ENCODE measurements at regions not wholly inside any gene's neighbourhood (a gene's known extent, or its start where the extent isn't known, plus 50 kb on each side); places are given as distances from the start of the nearest gene placed in this dataset.

DNA sequence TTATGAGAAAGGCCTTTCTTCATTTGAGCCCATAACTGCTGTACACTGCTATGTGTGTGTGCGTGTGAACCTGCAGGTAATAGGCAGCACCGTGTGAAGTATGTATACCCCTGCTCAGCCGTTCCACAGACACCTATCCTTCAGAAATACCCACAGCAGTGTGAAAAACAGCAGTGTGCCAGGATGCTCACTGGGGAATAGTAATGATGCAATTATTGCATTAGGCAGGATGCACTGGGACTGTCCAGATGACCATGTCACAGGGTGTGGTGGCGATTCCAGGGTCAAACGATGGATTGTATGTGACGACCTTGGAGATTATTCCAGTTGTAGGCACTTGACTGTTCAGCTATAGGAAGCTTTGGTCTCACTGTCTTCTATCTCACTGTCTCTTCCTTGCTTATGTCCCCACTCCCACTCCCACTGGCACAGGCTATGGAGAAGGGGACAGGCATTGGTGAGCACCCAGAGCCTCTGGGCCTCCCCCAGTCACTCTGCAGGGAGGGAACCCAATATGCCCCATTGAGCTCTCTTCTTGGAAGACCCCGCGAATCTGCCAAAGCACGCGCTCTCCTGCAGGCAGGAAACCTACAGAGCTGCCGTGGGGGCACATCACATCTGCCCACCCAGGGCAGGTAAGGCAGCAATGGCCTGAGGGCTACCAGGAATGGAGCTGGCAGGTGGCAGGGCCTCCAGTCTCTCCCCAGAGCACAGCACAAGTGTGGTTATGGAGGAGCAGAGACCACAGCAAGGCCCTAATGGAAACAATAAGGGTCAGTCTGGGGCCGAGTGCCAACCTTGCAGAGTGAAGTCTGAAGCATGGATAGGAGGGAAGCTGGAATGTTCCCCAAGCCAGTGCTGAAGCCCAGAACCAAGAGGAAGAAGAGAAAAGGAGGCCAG is 518.9 kb upstream of the RAB6C start:
- CTCF ChIA-PET: no interaction called here

DNA sequence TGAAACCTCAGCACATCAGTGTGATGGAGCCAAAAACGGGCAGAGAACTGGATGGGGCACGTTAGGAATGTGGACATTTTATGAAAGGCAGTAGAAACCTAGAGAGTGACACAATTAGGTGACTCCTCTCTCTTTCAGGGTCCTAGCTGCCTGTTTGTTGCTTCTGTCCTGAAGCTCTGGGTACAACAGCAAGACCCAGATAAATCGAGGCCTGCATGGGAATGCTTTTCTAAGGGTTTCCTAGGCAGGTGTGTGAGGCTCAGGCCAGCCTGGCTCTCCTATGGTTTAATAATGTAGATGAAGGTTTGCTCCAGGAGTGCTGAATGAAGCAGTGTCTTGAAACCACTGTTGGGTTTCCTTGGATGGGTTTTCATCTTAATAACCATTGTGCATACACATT is 517.1 kb upstream of the RAB6C start:
- ChIA-PET POLR2A (ENCODE audit: unreplicated experiment) (no interaction called here), CTCF (no interaction called here)
- Histone ChIP-seq H3K27ac (ENCODE audit: low read length) (no peak overlapping the region), H3K79me2 (ENCODE audit: low read length) (no peaks in the 10 kb centered on the region), H3K27me3 (ENCODE audit: low read length) (no peaks in the 10 kb centered on the region), H3K4me3 (ENCODE audit: low read length) (no peak overlapping the region), H3K9me3 (ENCODE audit: low read length) (no peaks in the 10 kb centered on the region), H3K9ac (ENCODE audit: low read length) (no peak overlapping the region), H3K4me2 (ENCODE audit: low read length) (no peak overlapping the region), H2AFZ (ENCODE audit: low read length) (no peak overlapping the region), H3K4me1 (ENCODE audit: insufficient read depth, low read length) (no peaks in the 10 kb centered on the region), H3K36me3 (ENCODE audit: low read depth, low read length) (no peaks in the 10 kb centered on the region), H4K20me1 (ENCODE audit: low read length) (no peaks in the 10 kb centered on the region), H3F3A (ENCODE audit: low read length, unreplicated experiment) (no peaks in the 10 kb centered on the region), H3K9me2 (replicated peaks; ENCODE audit: low read length) (no peaks in the 10 kb centered on the region)
- no TSS peak for BruUV-seq (replicated peaks)
- ATAC-seq (no peak), DNase-seq (no peak)
- TF ChIP-seq, protein P1, sequence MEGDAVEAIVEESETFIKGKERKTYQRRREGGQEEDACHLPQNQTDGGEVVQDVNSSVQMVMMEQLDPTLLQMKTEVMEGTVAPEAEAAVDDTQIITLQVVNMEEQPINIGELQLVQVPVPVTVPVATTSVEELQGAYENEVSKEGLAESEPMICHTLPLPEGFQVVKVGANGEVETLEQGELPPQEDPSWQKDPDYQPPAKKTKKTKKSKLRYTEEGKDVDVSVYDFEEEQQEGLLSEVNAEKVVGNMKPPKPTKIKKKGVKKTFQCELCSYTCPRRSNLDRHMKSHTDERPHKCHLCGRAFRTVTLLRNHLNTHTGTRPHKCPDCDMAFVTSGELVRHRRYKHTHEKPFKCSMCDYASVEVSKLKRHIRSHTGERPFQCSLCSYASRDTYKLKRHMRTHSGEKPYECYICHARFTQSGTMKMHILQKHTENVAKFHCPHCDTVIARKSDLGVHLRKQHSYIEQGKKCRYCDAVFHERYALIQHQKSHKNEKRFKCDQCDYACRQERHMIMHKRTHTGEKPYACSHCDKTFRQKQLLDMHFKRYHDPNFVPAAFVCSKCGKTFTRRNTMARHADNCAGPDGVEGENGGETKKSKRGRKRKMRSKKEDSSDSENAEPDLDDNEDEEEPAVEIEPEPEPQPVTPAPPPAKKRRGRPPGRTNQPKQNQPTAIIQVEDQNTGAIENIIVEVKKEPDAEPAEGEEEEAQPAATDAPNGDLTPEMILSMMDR (conservative IDR thresholded peaks at IDR 0.05; ENCODE audit: low read depth, low read length): no peak
- no peak for TF ChIP-seq EZH2phosphoT487 (IDR thresholded peaks at IDR 0.05; ENCODE audit: borderline replicate concordance, low read length)
- TF ChIP-seq EZH2 (IDR thresholded peaks at IDR 0.05; ENCODE audit: low read length, unreplicated experiment): no peak
- intact Hi-C loops (cut with micrococcal nuclease): no loop called here

More for the DNA sequence above, 518.9 kb upstream of the RAB6C start:
- H3K9me2 ChIP-seq (replicated peaks; ENCODE audit: low read length): no peaks in the 10 kb centered on the region
- no peaks in the 10 kb centered on the region for H4K20me1 ChIP-seq (ENCODE audit: low read length)
- no peak overlapping the region for H3K9ac ChIP-seq (ENCODE audit: low read length)
- H3K4me1 ChIP-seq (ENCODE audit: insufficient read depth, low read length): no peaks in the 10 kb centered on the region
- intact Hi-C loops (cut with micrococcal nuclease): no loop called here
- peaks cover 3% of the 10 kb centered on the region; the same call in 1 of the 2 replicates for H3K9me3 ChIP-seq (ENCODE audit: low read length)
- TF ChIP-seq, protein P1 (conservative IDR thresholded peaks at IDR 0.05; ENCODE audit: low read depth, low read length): no peak
- TF ChIP-seq EZH2 (IDR thresholded peaks at IDR 0.05; ENCODE audit: low read length, unreplicated experiment) (no peak), EZH2phosphoT487 (IDR thresholded peaks at IDR 0.05; ENCODE audit: borderline replicate concordance, low read length) (no peak)
- no TSS peak for BruUV-seq (replicated peaks)
- H3F3A ChIP-seq (ENCODE audit: low read length, unreplicated experiment): no peaks in the 10 kb centered on the region
- H3K36me3 ChIP-seq (ENCODE audit: low read depth, low read length): no peaks in the 10 kb centered on the region
- DNase-seq (no peak), ATAC-seq (no peak)
- no peak overlapping the region for H3K4me3 ChIP-seq (ENCODE audit: low read length)
- no peak overlapping the region for H3K27ac ChIP-seq (ENCODE audit: low read length)
- no peaks in the 10 kb centered on the region for H3K27me3 ChIP-seq (ENCODE audit: low read length)
- POLR2A ChIA-PET (ENCODE audit: unreplicated experiment): no interaction called here
- no peaks in the 10 kb centered on the region for H3K79me2 ChIP-seq (ENCODE audit: low read length)
- H3K4me2 ChIP-seq (ENCODE audit: low read length): no peak overlapping the region
- H2AFZ ChIP-seq (ENCODE audit: low read length): no peak overlapping the region

DNA sequence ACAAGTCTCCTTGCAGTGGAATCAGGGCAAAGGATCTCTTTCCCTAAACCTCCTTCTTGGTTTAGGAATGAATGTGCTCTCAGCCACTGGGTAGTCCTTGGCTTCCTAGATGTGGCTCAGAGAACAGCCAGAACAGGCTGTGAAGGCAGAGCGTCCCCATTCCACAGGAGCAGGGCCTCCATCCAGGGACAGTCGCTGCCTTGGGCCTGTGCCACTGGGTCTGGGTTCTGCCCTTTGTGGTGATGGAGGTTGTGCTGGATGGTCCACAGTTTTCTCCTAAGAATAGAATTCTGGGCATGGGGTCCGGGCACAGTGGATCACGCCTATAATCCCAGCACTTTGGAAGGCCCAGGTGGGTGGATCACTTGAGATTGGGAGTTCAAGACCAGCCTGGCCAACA is 516.5 kb upstream of the RAB6C start:
- intact Hi-C loops (cut with micrococcal nuclease): no loop called here
- H3K9me2 ChIP-seq (replicated peaks; ENCODE audit: low read length): no peaks in the 10 kb centered on the region
- H3K9me3 ChIP-seq (ENCODE audit: low read length): no peaks in the 10 kb centered on the region
- no peak overlapping the region for H3K27ac ChIP-seq (ENCODE audit: low read length)
- ChIA-PET POLR2A (ENCODE audit: unreplicated experiment) (no interaction called here), CTCF (no interaction called here)
- no peak overlapping the region for H3K9ac ChIP-seq (ENCODE audit: low read length)
- H4K20me1 ChIP-seq (ENCODE audit: low read length): no peaks in the 10 kb centered on the region
- DNase-seq: no peak
- no peaks in the 10 kb centered on the region for H3K4me1 ChIP-seq (ENCODE audit: insufficient read depth, low read length)
- H3F3A ChIP-seq (ENCODE audit: low read length, unreplicated experiment): no peaks in the 10 kb centered on the region
- H3K4me3 ChIP-seq (ENCODE audit: low read length): no peak overlapping the region
- TF ChIP-seq EZH2phosphoT487 (IDR thresholded peaks at IDR 0.05; ENCODE audit: borderline replicate concordance, low read length) (no peak), EZH2 (IDR thresholded peaks at IDR 0.05; ENCODE audit: low read length, unreplicated experiment) (no peak)
- TF ChIP-seq, protein P1 (conservative IDR thresholded peaks at IDR 0.05; ENCODE audit: low read depth, low read length): no peak
- H3K4me2 ChIP-seq (ENCODE audit: low read length): no peak overlapping the region
- ATAC-seq: no peak
- H2AFZ ChIP-seq (ENCODE audit: low read length): no peak overlapping the region
- no TSS peak for BruUV-seq (replicated peaks)
- no peaks in the 10 kb centered on the region for H3K79me2 ChIP-seq (ENCODE audit: low read length)
- no peaks in the 10 kb centered on the region for H3K36me3 ChIP-seq (ENCODE audit: low read depth, low read length)
- no peaks in the 10 kb centered on the region for H3K27me3 ChIP-seq (ENCODE audit: low read length)
